ENCODE measurements at regions not wholly inside any gene's neighbourhood (a gene's known extent, or its start where the extent isn't known, plus 50 kb on each side); places are given as distances from the start of the nearest gene placed in this dataset.

GRCh38 chr13:64850017-64850416, 2380.1 kb downstream of the PCDH9 start:
- no peak overlapping the region for H3K4me3 ChIP-seq (ENCODE audit: control insufficient read depth, low read depth, low read length)
- TF ChIP-seq, protein P1, sequence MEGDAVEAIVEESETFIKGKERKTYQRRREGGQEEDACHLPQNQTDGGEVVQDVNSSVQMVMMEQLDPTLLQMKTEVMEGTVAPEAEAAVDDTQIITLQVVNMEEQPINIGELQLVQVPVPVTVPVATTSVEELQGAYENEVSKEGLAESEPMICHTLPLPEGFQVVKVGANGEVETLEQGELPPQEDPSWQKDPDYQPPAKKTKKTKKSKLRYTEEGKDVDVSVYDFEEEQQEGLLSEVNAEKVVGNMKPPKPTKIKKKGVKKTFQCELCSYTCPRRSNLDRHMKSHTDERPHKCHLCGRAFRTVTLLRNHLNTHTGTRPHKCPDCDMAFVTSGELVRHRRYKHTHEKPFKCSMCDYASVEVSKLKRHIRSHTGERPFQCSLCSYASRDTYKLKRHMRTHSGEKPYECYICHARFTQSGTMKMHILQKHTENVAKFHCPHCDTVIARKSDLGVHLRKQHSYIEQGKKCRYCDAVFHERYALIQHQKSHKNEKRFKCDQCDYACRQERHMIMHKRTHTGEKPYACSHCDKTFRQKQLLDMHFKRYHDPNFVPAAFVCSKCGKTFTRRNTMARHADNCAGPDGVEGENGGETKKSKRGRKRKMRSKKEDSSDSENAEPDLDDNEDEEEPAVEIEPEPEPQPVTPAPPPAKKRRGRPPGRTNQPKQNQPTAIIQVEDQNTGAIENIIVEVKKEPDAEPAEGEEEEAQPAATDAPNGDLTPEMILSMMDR (conservative IDR thresholded peaks at IDR 0.05; ENCODE audit: control insufficient read depth, insufficient read depth, low read depth, low read length), result no peak
- DNase-seq (ENCODE audit: low read depth), result no peak

DNA sequence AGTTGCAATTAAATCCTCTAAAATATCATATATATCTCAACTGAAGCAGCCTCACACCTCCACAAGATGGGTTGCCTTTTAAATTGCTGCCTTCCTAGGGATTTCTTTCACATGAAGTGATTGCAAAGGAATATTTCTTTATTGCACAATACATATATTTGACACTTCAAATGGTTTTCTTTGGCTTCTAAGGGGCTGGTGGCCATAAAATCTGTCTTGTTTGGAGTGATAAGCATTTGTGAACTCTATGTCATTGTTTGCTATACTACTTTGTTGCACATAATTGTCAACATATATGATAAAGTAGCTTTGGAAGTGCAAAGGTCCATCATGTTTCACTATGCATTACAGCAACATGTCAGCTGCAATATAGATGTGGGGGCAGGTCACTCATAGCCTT, 2380.9 kb downstream of the PCDH9 start:
- no peak overlapping the region for H3K4me3 ChIP-seq (ENCODE audit: control insufficient read depth, low read depth, low read length)
- TF ChIP-seq, protein P1 (conservative IDR thresholded peaks at IDR 0.05; ENCODE audit: control insufficient read depth, insufficient read depth, low read depth, low read length), result no peak
- no peak for DNase-seq (ENCODE audit: low read depth)

DNA sequence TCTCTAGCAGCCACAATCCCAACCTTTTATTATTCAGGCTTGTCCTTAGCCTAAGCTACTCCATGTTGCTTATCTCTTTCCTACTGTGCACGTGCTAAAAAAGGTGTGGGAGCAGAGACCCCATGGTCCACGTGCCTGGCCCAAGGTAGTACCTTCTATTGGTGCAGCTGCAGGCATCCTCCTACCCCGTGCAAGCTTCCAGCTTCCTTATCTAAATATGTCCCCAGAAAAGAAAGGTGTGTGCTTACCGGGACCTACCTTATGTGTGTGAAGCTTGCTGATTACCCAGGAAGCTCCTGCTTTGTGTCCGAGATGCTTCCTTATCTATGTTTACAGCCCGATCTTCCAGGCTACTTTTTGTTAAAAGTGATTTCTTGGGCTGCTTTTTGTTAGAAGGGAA, 2382.4 kb downstream of the PCDH9 start:
- H3K4me3 ChIP-seq (ENCODE audit: control insufficient read depth, low read depth, low read length), result no peak overlapping the region
- TF ChIP-seq, protein P1 (conservative IDR thresholded peaks at IDR 0.05; ENCODE audit: control insufficient read depth, insufficient read depth, low read depth, low read length), result no peak
- no peak for DNase-seq (ENCODE audit: low read depth)

DNA sequence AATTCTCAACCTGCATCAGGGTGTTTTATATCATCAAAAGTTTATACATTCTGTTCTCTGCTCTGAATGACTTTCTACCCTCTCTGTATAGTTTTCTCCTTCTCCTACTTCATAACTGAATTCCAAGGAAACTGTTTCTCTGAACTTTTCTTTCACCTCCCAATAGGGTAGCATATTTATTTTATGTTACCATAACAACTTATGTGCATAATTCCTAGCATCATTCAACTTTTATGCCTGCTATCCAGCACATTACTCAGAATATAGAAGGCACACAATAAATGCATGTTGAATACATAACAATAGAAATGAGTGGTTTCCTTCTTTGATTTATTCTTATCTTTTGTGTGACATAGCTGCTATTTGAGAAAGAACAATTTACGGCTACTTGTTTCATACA, 2385.0 kb downstream of the PCDH9 start:
- TF ChIP-seq, protein P1 (conservative IDR thresholded peaks at IDR 0.05; ENCODE audit: control insufficient read depth, insufficient read depth, low read depth, low read length), result no peak
- no peak overlapping the region for H3K4me3 ChIP-seq (ENCODE audit: control insufficient read depth, low read depth, low read length)
- DNase-seq (ENCODE audit: low read depth), result no peak

GRCh38 chr13:64819081-64819480, 2411.1 kb downstream of the PCDH9 start:
- TF ChIP-seq, protein P1 (conservative IDR thresholded peaks at IDR 0.05; ENCODE audit: control insufficient read depth, insufficient read depth, low read depth, low read length), result no peak
- no peak for DNase-seq (ENCODE audit: low read depth)
- H3K4me3 ChIP-seq (ENCODE audit: control insufficient read depth, low read depth, low read length), result no peak overlapping the region

- DNase-seq (ENCODE audit: low read depth), result no peak
- TF ChIP-seq, protein P1 (conservative IDR thresholded peaks at IDR 0.05; ENCODE audit: control insufficient read depth, insufficient read depth, low read depth, low read length), result no peak
- H3K4me3 ChIP-seq (ENCODE audit: control insufficient read depth, low read depth, low read length), result no peak overlapping the region
Measured at GRCh38 chr13:64817691-64818090, 2412.4 kb downstream of the PCDH9 start.

- H3K4me3 ChIP-seq (ENCODE audit: control insufficient read depth, low read depth, low read length), result no peak overlapping the region
- peak; percentile 0 for DNase-seq (ENCODE audit: low read depth)
- TF ChIP-seq, protein P1 (conservative IDR thresholded peaks at IDR 0.05; ENCODE audit: control insufficient read depth, insufficient read depth, low read depth, low read length), result no peak
Measured at GRCh38 chr13:64810750-64811149, 2419.4 kb downstream of the PCDH9 start.

Data from fibroblast of mammary gland (primary cell).